SK-N-SH treated with all-trans-retinoic acid at 6 μM for 48 hours (cell line): ENCODE measurements at regions not wholly inside any gene's neighbourhood (a gene's known extent, or its start where the extent isn't known, plus 50 kb on each side); places are given as distances from the start of the nearest gene placed in this dataset.

ENCODE experiments used
- ATAC-seq: fragments of 200-7000 bp; cut with Tn5 transposase; 3 replicates; pipeline ENCODE4 v1.9.1; 2020; ENCODE audit warnings: mild to moderate bottlenecking, moderate library complexity
- ARNTL ChIP-seq: fragments of 450-650 bp; formaldehyde crosslinking; IDR thresholded peaks from 2 replicates; pipeline ENCODE4 v1.5.0; 2020; ENCODE audit warnings: low read depth, mild to moderate bottlenecking, moderate library complexity, borderline replicate concordance
- BACH2 ChIP-seq: fragments of 250-450 bp; sonication (Bioruptor Pico); IDR thresholded peaks from 2 replicates; pipeline ENCODE4 v1.9.0; 2021; ENCODE audit warnings: mild to moderate bottlenecking, borderline replicate concordance
- CREB5 ChIP-seq: fragments of 250-450 bp; sonication (Bioruptor Pico); IDR thresholded peaks from 2 replicates; pipeline ENCODE4 v1.5.1; 2020; ENCODE audit warnings: low read depth, mild to moderate bottlenecking, moderate library complexity
- CSRNP3 ChIP-seq: fragments of 250-450 bp; sonication (Bioruptor Pico); IDR thresholded peaks from 2 replicates; pipeline ENCODE4 v1.5.1; 2021; ENCODE audit warnings: mild to moderate bottlenecking, moderate library complexity
- ESRRG ChIP-seq: fragments of 250-450 bp; sonication (Bioruptor Pico); IDR thresholded peaks from 2 replicates; pipeline ENCODE4 v1.6.1; 2021; ENCODE audit warnings: mild to moderate bottlenecking
- GLIS3 ChIP-seq: fragments of 250-450 bp; sonication (Bioruptor Pico); IDR thresholded peaks from 2 replicates; pipeline ENCODE4 v1.5.0; 2020; ENCODE audit warnings: mild to moderate bottlenecking, moderate library complexity
- OSR1 ChIP-seq: fragments of 250-450 bp; sonication (Bioruptor Pico); IDR thresholded peaks from 2 replicates; pipeline ENCODE4 v1.8.0; 2022; ENCODE audit warnings: moderate library complexity, mild to moderate bottlenecking, inconsistent platforms
- PATZ1 ChIP-seq: fragments of 250-450 bp; sonication (Bioruptor Pico); IDR thresholded peaks from 2 replicates; pipeline ENCODE4 v1.8.0; 2020; ENCODE audit warnings: mild to moderate bottlenecking, moderate library complexity, borderline replicate concordance
- RARB ChIP-seq: fragments of 250-450 bp; sonication (Bioruptor Pico); IDR thresholded peaks from 2 replicates; pipeline ENCODE4 v1.8.0; 2021; ENCODE audit warnings: mild to moderate bottlenecking, moderate library complexity
- SNAI2 ChIP-seq: fragments of 250-450 bp; sonication (Bioruptor Pico); IDR thresholded peaks from 2 replicates; pipeline ENCODE4 v1.5.0; 2020; ENCODE audit warnings: mild to moderate bottlenecking, moderate library complexity
- TCF4 ChIP-seq: fragments of 250-450 bp; sonication (Bioruptor Pico); IDR thresholded peaks from 2 replicates; pipeline ENCODE4 v1.8.0; 2021; ENCODE audit warnings: mild to moderate bottlenecking, moderate library complexity, borderline replicate concordance
- TOX ChIP-seq: fragments of 250-450 bp; sonication (Bioruptor Pico); IDR thresholded peaks from 2 replicates; pipeline ENCODE4 v1.8.0; 2021; ENCODE audit warnings: mild to moderate bottlenecking, moderate library complexity, borderline replicate concordance
- ZC3H10 ChIP-seq: fragments of 250-450 bp; sonication (Bioruptor Pico); IDR thresholded peaks from 2 replicates; pipeline ENCODE4 v1.5.1; 2021; ENCODE audit warnings: mild to moderate bottlenecking, moderate library complexity
- ZFP3 ChIP-seq: fragments of 250-450 bp; sonication (Bioruptor Pico); IDR thresholded peaks from 2 replicates; pipeline ENCODE4 v1.5.0; 2020; ENCODE audit warnings: mild to moderate bottlenecking, moderate library complexity
- ZFP30 ChIP-seq: fragments of 450-650 bp; formaldehyde crosslinking; IDR thresholded peaks from 2 replicates; pipeline ENCODE4 v1.5.0; 2022; ENCODE audit warnings: mild to moderate bottlenecking, moderate library complexity
- ZNF565 ChIP-seq: fragments of 450-650 bp; formaldehyde crosslinking; conservative IDR thresholded peaks from 2 replicates; pipeline ENCODE4 v1.5.0; 2020; ENCODE audit warnings: low read depth, mild to moderate bottlenecking, moderate library complexity
- ZNF70 ChIP-seq: fragments of 450-650 bp; formaldehyde crosslinking; IDR thresholded peaks from 2 replicates; pipeline ENCODE4 v1.5.0; 2020; ENCODE audit warnings: mild to moderate bottlenecking, moderate library complexity
- ZNF8 ChIP-seq: fragments of 450-650 bp; formaldehyde crosslinking; IDR thresholded peaks from 2 replicates; pipeline ENCODE4 v1.5.0; 2020; ENCODE audit warnings: mild to moderate bottlenecking, moderate library complexity
- TF ChIP-seq, protein P1 (sequence below): fragments of 250-450 bp; sonication (Bioruptor Pico); IDR thresholded peaks from 2 replicates; pipeline ENCODE4 v1.8.0; 2021; ENCODE audit warnings: low read depth, mild to moderate bottlenecking, moderate library complexity, borderline replicate concordance

DNA sequence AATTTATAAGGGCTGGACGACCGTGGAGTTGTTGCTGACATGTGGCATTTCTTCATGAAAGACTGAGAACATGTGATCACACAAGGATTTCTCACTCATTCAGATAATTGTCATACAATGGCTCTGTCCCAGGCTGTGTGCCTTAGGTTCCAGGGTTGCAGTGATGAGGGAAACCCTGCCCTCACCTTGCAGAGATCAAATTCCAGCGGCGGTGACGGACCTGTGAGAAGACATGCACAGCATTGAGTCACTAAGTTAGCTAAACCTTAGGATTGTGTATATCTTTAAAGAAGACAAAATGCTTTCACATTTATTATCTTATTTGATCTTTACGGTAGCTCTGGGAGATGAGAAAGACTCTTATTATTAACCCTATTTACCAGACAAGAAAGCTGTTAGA is 1029.1 kb downstream of the BCL11B start:
- TF ChIP-seq GLIS3: no peak
- TF ChIP-seq TOX: no peak
- no peak for TF ChIP-seq ZNF70
- TF ChIP-seq, protein P1, sequence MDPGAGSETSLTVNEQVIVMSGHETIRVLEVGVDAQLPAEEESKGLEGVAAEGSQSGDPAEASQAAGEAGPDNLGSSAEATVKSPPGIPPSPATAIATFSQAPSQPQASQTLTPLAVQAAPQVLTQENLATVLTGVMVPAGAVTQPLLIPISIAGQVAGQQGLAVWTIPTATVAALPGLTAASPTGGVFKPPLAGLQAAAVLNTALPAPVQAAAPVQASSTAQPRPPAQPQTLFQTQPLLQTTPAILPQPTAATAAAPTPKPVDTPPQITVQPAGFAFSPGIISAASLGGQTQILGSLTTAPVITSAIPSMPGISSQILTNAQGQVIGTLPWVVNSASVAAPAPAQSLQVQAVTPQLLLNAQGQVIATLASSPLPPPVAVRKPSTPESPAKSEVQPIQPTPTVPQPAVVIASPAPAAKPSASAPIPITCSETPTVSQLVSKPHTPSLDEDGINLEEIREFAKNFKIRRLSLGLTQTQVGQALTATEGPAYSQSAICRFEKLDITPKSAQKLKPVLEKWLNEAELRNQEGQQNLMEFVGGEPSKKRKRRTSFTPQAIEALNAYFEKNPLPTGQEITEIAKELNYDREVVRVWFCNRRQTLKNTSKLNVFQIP (CRISPR knock-in tag): no peak
- no peak for TF ChIP-seq RARB (CRISPR knock-in tag)
- TF ChIP-seq ZNF565 (CRISPR knock-in tag): no peak
- no peak for TF ChIP-seq ZFP3
- no peak for ATAC-seq

GRCh38 chr14:98243332-98243731 is 1028.7 kb downstream of the BCL11B start:
- TF ChIP-seq ZNF70: no peak
- no peak for ATAC-seq

DNA sequence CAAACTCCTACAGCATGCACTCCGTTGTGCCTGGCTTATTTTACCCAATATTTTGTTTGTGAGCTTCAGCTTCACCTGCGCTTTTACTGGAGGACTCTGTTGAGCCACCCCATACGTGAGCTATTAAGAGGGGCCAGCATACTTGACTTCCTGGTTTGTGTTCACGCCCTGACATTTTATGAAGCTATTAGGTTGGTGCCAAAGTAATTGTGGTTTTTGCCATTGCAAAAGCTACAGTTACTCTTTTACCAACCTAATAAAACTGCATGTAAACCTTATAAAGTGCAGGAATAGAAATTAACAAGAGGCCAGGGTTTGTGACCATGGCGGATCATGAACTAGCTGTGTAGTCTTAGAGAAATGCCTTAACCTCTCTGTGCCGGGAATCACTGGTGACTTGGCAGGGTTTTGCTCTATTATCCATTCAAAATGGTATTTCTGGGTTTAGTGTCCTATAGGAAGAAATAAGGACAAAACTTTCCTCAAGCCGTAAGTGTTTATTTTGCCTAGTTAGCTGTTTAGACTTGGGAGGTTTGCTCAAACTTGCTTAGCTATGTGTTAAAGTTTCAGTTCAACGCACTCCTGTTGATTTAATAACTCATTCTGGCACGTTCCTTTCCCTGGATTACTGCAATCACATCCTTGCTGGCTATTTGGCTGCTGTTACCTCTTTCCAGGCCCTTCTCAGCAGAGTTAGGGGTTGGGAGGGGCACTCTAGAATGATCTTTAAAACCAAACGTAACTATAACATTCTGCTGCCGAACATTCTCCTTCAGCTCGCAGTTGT is 1027.6 kb downstream of the BCL11B start:
- ATAC-seq: no peak
- no peak for TF ChIP-seq OSR1 (CRISPR knock-in tag)
- TF ChIP-seq, protein P1 (CRISPR knock-in tag): no peak
- no peak for TF ChIP-seq SNAI2 (CRISPR knock-in tag)
- no peak for TF ChIP-seq BACH2 (CRISPR knock-in tag)
- no peak for TF ChIP-seq RARB (CRISPR knock-in tag)
- TF ChIP-seq ARNTL (CRISPR knock-in tag): no peak
- no peak for TF ChIP-seq CSRNP3 (CRISPR knock-in tag)
- no peak for TF ChIP-seq ZFP3
- no peak for TF ChIP-seq ZNF565 (CRISPR knock-in tag)
- TF ChIP-seq ZNF70: no peak
- TF ChIP-seq GLIS3: no peak

DNA sequence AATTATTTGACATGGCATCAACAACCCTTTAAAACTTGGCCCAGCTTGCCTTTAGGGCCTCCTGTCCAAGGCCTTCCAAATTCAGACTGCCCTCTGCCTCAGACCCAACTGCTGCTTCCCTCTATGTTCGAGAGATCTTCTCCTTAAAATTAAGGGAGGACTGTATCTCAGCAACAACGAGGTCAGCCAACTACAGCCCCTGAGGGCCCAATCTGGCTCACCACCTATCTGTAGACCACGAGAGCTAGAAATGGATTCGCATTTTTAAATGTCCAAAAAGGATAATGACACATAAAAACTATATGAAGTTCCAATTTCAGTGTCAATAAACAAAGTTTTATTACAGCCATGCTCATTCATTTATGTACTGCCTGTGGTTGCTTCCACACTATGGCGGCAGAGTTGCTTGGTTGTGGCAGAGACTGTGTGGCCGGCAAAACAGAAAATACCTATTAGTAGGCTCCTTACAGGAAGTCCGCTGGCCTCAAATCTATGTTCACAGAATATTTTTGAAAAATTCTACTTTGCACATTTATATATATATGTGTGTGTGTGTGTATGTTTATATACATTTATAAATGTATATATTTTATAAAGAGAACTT is 1026.9 kb downstream of the BCL11B start:
- no peak for TF ChIP-seq RARB (CRISPR knock-in tag)
- no peak for TF ChIP-seq CSRNP3 (CRISPR knock-in tag)
- no peak for TF ChIP-seq TCF4 (CRISPR knock-in tag)
- TF ChIP-seq CREB5 (CRISPR knock-in tag): no peak
- TF ChIP-seq GLIS3: no peak
- TF ChIP-seq ESRRG: no peak
- TF ChIP-seq PATZ1 (CRISPR knock-in tag): no peak
- TF ChIP-seq ZFP30 (CRISPR knock-in tag): no peak
- no peak for TF ChIP-seq ZNF8
- TF ChIP-seq ZNF565 (CRISPR knock-in tag): no peak
- no peak for TF ChIP-seq OSR1 (CRISPR knock-in tag)
- TF ChIP-seq SNAI2 (CRISPR knock-in tag): no peak
- TF ChIP-seq ZC3H10 (CRISPR knock-in tag): no peak
- ATAC-seq: no peak
